Endothelial cell of umbilical vein (primary cell): ENCODE measurements at regions not wholly inside any gene's neighbourhood (a gene's known extent, or its start where the extent isn't known, plus 50 kb on each side); places are given as distances from the start of the nearest gene placed in this dataset.

Source experiments
- BruUV-seq: library from RNA; stranded (reverse); fragments of 400-500 nt; replicated peaks from 2 replicates; lab custom pipeline; 2021; lab: Mats Ljungman, UMichigan
- CTCF ChIA-PET: fragments of 300-600, 350-600 bp; sonication (Branson Sonifier 250); formaldehyde crosslinking; loops from one replicate; lab custom pipeline; 2021; ENCODE audit warnings: antibody characterized with exemption, inconsistent platforms; lab: Charles Lee
- POLR2A ChIA-PET: fragments of 300-600, 350-600 bp; sonication (Branson Sonifier 250); formaldehyde crosslinking; loops from one replicate; lab custom pipeline; 2021; ENCODE audit warnings: antibody characterized with exemption, inconsistent platforms; lab: Charles Lee
- DNase-seq: peaks from one replicate; pipeline ENCODE4 v3.0.0-alpha.2; 2011; ENCODE audit warnings: low read depth, low spot score
- FAIRE-seq: peaks from 2 replicates; lab custom pipeline; 2011; peaks lifted over from hg19 to GRCh38; lab: Jason Lieb, UNC
- H2AFZ ChIP-seq: 2 replicates; pipeline ENCODE4 v1.6.0; 2012; ENCODE audit warnings: low read depth, low read length, control low read depth, inconsistent platforms
- H3K27ac ChIP-seq: 2 replicates; pipeline ENCODE4 v1.5.1; 2011; ENCODE audit warnings: low read depth, mild to moderate bottlenecking, control low read depth, low read length, moderate library complexity; ENCODE audit not compliant: insufficient read depth
- H3K27me3 ChIP-seq, 2 experiments: 2 replicates each; pipeline versions ENCODE4 v1.6.0 to v1.6.1; 2011; ENCODE audit warnings: low read length in 2 of 2, mixed read lengths in 1 of 2; ENCODE audit not compliant: control insufficient read depth in 2 of 2, insufficient read depth in 2 of 2
- H3K36me3 ChIP-seq, 2 experiments: 2 replicates in 1 of 2; 3 replicates in 1 of 2; pipeline ENCODE4 v1.5.1; 2011; ENCODE audit warnings: low read length in 2 of 2, mild to moderate bottlenecking in 1 of 2, moderate library complexity in 1 of 2; ENCODE audit not compliant: control insufficient read depth in 2 of 2, insufficient read depth in 2 of 2; ENCODE audit errors: extremely low read depth in 1 of 2
- H3K4me1 ChIP-seq: 3 replicates; pipeline ENCODE4 v1.5.1; 2011; ENCODE audit warnings: mild to moderate bottlenecking, low read length; ENCODE audit not compliant: control insufficient read depth, insufficient read depth; ENCODE audit errors: extremely low read depth
- H3K4me2 ChIP-seq: 2 replicates; pipeline ENCODE4 v1.6.1; 2011; ENCODE audit warnings: low read length, control low read depth, mixed read lengths; ENCODE audit not compliant: insufficient read depth
- H3K4me3 ChIP-seq, 3 experiments: fragments of 200-600 bp in 1 of 3; sonication (generic), shearing (Covaris generic) in 1 of 3; replicated peaks in 1 of 3; 2 replicates each; pipeline ENCODE4 v1.5.1; 2011 to 2016; ENCODE audit warnings: control low read depth in 3 of 3, low read length in 3 of 3, mild to moderate bottlenecking in 2 of 3, inconsistent platforms in 1 of 3, low read depth in 1 of 3, moderate library complexity in 1 of 3; ENCODE audit not compliant: insufficient read depth in 1 of 3
- H3K79me2 ChIP-seq: 2 replicates; pipeline ENCODE4 v1.6.0; 2012; ENCODE audit warnings: low read length, inconsistent platforms; ENCODE audit not compliant: control insufficient read depth, insufficient read depth
- H3K9ac ChIP-seq: replicated peaks from 2 replicates; pipeline ENCODE3; 2011; ENCODE audit warnings: low read length, control low read depth; ENCODE audit not compliant: insufficient read depth; ENCODE audit errors: extremely low read depth
- H3K9me1 ChIP-seq: replicated peaks from 3 replicates; pipeline ENCODE4 v1.6.0; 2011; ENCODE audit warnings: mild to moderate bottlenecking, low read length; ENCODE audit not compliant: control insufficient read depth, insufficient read depth; ENCODE audit errors: extremely low read depth
- H3K9me3 ChIP-seq: replicated peaks from 2 replicates; pipeline ENCODE4 v1.5.1; 2012; ENCODE audit warnings: low read length, inconsistent platforms; ENCODE audit not compliant: control insufficient read depth, insufficient read depth
- H4K20me1 ChIP-seq: replicated peaks from 2 replicates; pipeline ENCODE3; 2011; ENCODE audit warnings: mild to moderate bottlenecking, low read length; ENCODE audit not compliant: control insufficient read depth, insufficient read depth; ENCODE audit errors: extremely low read depth
- CTCF ChIP-seq, 2 donors: IDR thresholded peaks; 1 replicate in 1 of 2; 2 replicates in 1 of 2; pipeline ENCODE4 v1.5.1; 2011; ENCODE audit warnings: low read length in 2 of 2, mild to moderate bottlenecking in 2 of 2, moderate library complexity in 2 of 2, control low read depth in 1 of 2, inconsistent platforms in 1 of 2, low read depth in 1 of 2; ENCODE audit not compliant: insufficient read depth in 1 of 2; ENCODE audit errors: extremely low read depth in 1 of 2
- EZH2 ChIP-seq: IDR thresholded peaks from 2 replicates; pipeline ENCODE4 v1.6.1; 2012; ENCODE audit warnings: borderline replicate concordance, low read depth, mild to moderate bottlenecking, moderate library complexity, low read length, inconsistent platforms; ENCODE audit not compliant: severe bottlenecking
- FOS ChIP-seq: IDR thresholded peaks from 2 replicates; pipeline ENCODE4 v1.6.1; 2011; ENCODE audit warnings: mild to moderate bottlenecking, low read length, moderate library complexity, borderline replicate concordance; ENCODE audit not compliant: insufficient read depth
- GATA2 ChIP-seq: IDR thresholded peaks from 2 replicates; pipeline ENCODE4 v1.7.0; 2011; ENCODE audit warnings: low read depth, mild to moderate bottlenecking, moderate library complexity, mixed read lengths, low read length; ENCODE audit not compliant: insufficient read length, insufficient read depth
- JUN ChIP-seq: IDR thresholded peaks from 2 replicates; pipeline ENCODE4 v1.6.1; 2011; ENCODE audit warnings: borderline replicate concordance, low read depth; ENCODE audit not compliant: insufficient read length, insufficient read depth
- MYC ChIP-seq: IDR thresholded peaks from one replicate; pipeline ENCODE4 v1.6.1; 2011; ENCODE audit warnings: mild to moderate bottlenecking, low read depth, low read length
- POLR2A ChIP-seq: IDR thresholded peaks from 2 replicates; pipeline ENCODE4 v1.6.1; 2012; ENCODE audit warnings: low read depth, mild to moderate bottlenecking, control low read depth, low read length
- POLR2AphosphoS5 ChIP-seq: IDR thresholded peaks from 2 replicates; pipeline ENCODE4 v1.6.1; 2012; ENCODE audit warnings: low read depth, mild to moderate bottlenecking, control low read depth, low read length, moderate library complexity; ENCODE audit not compliant: insufficient read depth
- dilution Hi-C: fragments of 300-500 bp; cut with MboI; formaldehyde crosslinking; loops from one replicate; pipeline ENCODE4 v1.15.0; 2019; ENCODE audit warnings: low sequenced_read_pairs; ENCODE audit not compliant: extremely low pct_ligation_motif_present
- intact Hi-C: fragments of 100-400 bp; cut with micrococcal nuclease; formaldehyde crosslinking; loops from one replicate; pipeline ENCODE4 v1.10.0; 2022
- TF ChIP-seq, protein P1 (sequence below): IDR thresholded peaks from 2 replicates; pipeline ENCODE4 v1.6.1; 2011; ENCODE audit not compliant: insufficient read depth, insufficient read length

DNA sequence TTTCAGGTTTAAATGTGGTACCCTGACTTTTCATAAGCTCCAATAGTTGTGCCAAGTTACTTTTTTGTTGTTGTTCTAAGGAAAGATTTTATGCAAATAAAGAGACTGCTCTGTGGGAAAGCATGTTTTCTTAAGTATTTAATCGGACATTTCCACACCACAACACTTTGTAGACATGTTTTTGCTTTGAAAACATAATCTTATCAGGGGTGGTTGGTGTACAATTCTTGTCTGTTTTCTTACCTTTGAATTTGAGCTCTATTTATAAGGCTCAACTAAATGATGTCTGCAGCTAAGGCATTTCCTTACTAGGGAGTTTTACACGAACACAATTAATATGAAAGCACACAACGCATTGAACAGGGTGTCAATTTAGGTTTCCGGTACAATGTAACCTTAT is 81.5 kb upstream of the CDIN1 start:
- Histone ChIP-seq H3K4me3 (no peak overlapping the region), H3K4me1 (peaks cover 4% of the 10 kb centered on the region), H3K9ac (no peak overlapping the region), H3K79me2 (no peaks in the 10 kb centered on the region), H3K27ac (no peak overlapping the region), H3K9me3 (no peaks in the 10 kb centered on the region), H3K4me2 (peak overlapping the region; percentile 24), H3K36me3 (no peaks in the 10 kb centered on the region), H4K20me1 (no peaks in the 10 kb centered on the region), H2AFZ (peak overlapping the region; percentile 66), H3K9me1 (no peaks in the 10 kb centered on the region), H3K27me3 (peaks cover 0 to 2% of the 10 kb centered on the region in 2 experiments)
- no TSS peak for BruUV-seq
- DNase-seq (no peak), FAIRE-seq (no peak)
- dilution Hi-C loops (no loop called here), intact Hi-C loops (loop anchor here (5.0 kb wide), 1 partner anchor 1051 kb away; no protein-coding TSS in a partner anchor)
- POLR2A ChIA-PET = no interaction called here
- TF ChIP-seq CTCF (IDR thresholded peaks at IDR 0.05; ENCODE audit: extremely low read depth in 1 of 2, insufficient read depth in 1 of 2, low read depth in 1 of 2, low read length in 2 of 2) = no peak
- no peak for TF ChIP-seq POLR2AphosphoS5
- TF ChIP-seq MYC = no peak
- TF ChIP-seq JUN = no peak
- TF ChIP-seq FOS = no peak
- no peak for TF ChIP-seq EZH2
- TF ChIP-seq, protein P1, sequence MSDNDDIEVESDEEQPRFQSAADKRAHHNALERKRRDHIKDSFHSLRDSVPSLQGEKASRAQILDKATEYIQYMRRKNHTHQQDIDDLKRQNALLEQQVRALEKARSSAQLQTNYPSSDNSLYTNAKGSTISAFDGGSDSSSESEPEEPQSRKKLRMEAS = no peak
- no peak for TF ChIP-seq POLR2A
- TF ChIP-seq GATA2 = no peak
- CTCF ChIA-PET = interaction anchor here (1.0 to 1.6 kb wide), 5 partner anchors 12 to 746 kb away, joined by 3 to 11 read pairs (median 4); no protein-coding TSS in a partner anchor
